Ishikawa (cell line): ENCODE measurements at regions not wholly inside any gene's neighbourhood (a gene's known extent, or its start where the extent isn't known, plus 50 kb on each side); places are given as distances from the start of the nearest gene placed in this dataset.

Experiments used
- EGR1 ChIP-seq: IDR thresholded peaks from 2 replicates; pipeline ENCODE4 v1.6.1; 2012
- EP300 ChIP-seq: IDR thresholded peaks from 2 replicates; pipeline ENCODE4 v1.6.1; 2012; ENCODE audit warnings: borderline replicate concordance
- FOXM1 ChIP-seq: IDR thresholded peaks from 2 replicates; pipeline ENCODE4 v1.6.1; 2012; ENCODE audit warnings: low read depth, borderline replicate concordance
- NFIC ChIP-seq: IDR thresholded peaks from 2 replicates; pipeline ENCODE4 v1.6.1; 2012
- YY1 ChIP-seq: IDR thresholded peaks from 2 replicates; pipeline ENCODE4 v1.6.1; 2012; ENCODE audit warnings: low read depth
- ZBTB7A ChIP-seq: IDR thresholded peaks from 2 replicates; pipeline ENCODE4 v1.6.1; 2012; ENCODE audit warnings: low read depth

DNA sequence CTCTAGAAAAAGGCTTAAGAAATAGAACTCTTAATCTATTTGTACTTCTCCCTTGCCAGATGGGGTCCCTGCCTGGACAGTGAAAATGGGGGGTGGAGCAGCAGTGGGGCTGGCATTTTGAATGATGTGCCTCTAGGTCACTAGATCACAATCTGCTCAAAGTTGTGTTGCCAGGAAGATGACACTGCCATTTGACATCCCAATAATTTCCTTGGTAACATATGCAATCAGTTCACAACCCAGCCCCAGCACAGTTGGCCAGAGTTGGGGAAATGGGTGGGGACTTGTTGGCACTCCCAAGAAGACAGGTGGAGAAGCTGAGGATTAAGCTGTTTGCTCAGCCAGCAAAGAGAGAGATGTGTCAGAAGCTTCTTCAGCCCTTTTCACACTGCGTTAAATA, 558.3 kb upstream of the KLHL29 start:
- no peak for TF ChIP-seq EP300
- no peak for TF ChIP-seq NFIC
- no peak for TF ChIP-seq EGR1
- TF ChIP-seq ZBTB7A, result no peak
- no peak for TF ChIP-seq YY1
- no peak for TF ChIP-seq FOXM1
